ENCODE measurements at regions not wholly inside any gene's neighbourhood (a gene's known extent, or its start where the extent isn't known, plus 50 kb on each side); places are given as distances from the start of the nearest gene placed in this dataset.

GRCh38 chr18:59961070-59961469 lies 61.3 kb downstream of the PMAIP1 start:
- Histone ChIP-seq H3K4me1 (ENCODE audit: insufficient read depth, low read length) (no peaks in the 10 kb centered on the region), H3K27me3 (ENCODE audit: insufficient read depth, low read length) (no peaks in the 10 kb centered on the region), H3K4me3 (ENCODE audit: low read length) (no peak overlapping the region), H3K27ac (ENCODE audit: low read depth, low read length) (no peak overlapping the region), H3K9ac (ENCODE audit: low read depth, low read length) (no peak overlapping the region), H3K9me3 (ENCODE audit: insufficient read depth, low read depth, low read length) (no peaks in the 10 kb centered on the region), H3K36me3 (ENCODE audit: insufficient read depth, low read length) (no peaks in the 10 kb centered on the region)
- 88% methylated on average over 4 of the region's 4 CpGs for WGBS

- H3K4me1 ChIP-seq (ENCODE audit: insufficient read depth, low read length): no peaks in the 10 kb centered on the region
- no peaks in the 10 kb centered on the region for H3K36me3 ChIP-seq (ENCODE audit: insufficient read depth, low read length)
- no peaks in the 10 kb centered on the region for H3K27me3 ChIP-seq (ENCODE audit: insufficient read depth, low read length)
- WGBS: 100% methylated on average over 1 of the region's 2 CpGs
- H3K27ac ChIP-seq (ENCODE audit: low read depth, low read length): no peak overlapping the region
- no peaks in the 10 kb centered on the region for H3K9me3 ChIP-seq (ENCODE audit: insufficient read depth, low read depth, low read length)
- no peak overlapping the region for H3K4me3 ChIP-seq (ENCODE audit: low read length)
- no peak overlapping the region for H3K9ac ChIP-seq (ENCODE audit: low read depth, low read length)
Observed at GRCh38 chr18:59960272-59960671, 60.5 kb downstream of the PMAIP1 start.

- H3K9ac ChIP-seq (ENCODE audit: low read depth, low read length): no peak overlapping the region
- H3K9me3 ChIP-seq (ENCODE audit: insufficient read depth, low read depth, low read length): no peaks in the 10 kb centered on the region
- no peak overlapping the region for H3K27ac ChIP-seq (ENCODE audit: low read depth, low read length)
- WGBS: 90% methylated on average over 2 of the region's 2 CpGs
- H3K4me1 ChIP-seq (ENCODE audit: insufficient read depth, low read length): no peaks in the 10 kb centered on the region
- no peaks in the 10 kb centered on the region for H3K36me3 ChIP-seq (ENCODE audit: insufficient read depth, low read length)
- no peak overlapping the region for H3K4me3 ChIP-seq (ENCODE audit: low read length)
- H3K27me3 ChIP-seq (ENCODE audit: insufficient read depth, low read length): no peaks in the 10 kb centered on the region
Observed at GRCh38 chr18:59959606-59960005, 59.8 kb downstream of the PMAIP1 start.

GRCh38 chr18:59959073-59959472 lies 59.3 kb downstream of the PMAIP1 start:
- Histone ChIP-seq H3K36me3 (ENCODE audit: insufficient read depth, low read length) (no peaks in the 10 kb centered on the region), H3K4me3 (ENCODE audit: low read length) (no peak overlapping the region), H3K27me3 (ENCODE audit: insufficient read depth, low read length) (no peaks in the 10 kb centered on the region), H3K27ac (ENCODE audit: low read depth, low read length) (no peak overlapping the region), H3K4me1 (ENCODE audit: insufficient read depth, low read length) (no peaks in the 10 kb centered on the region), H3K9me3 (ENCODE audit: insufficient read depth, low read depth, low read length) (no peaks in the 10 kb centered on the region), H3K9ac (ENCODE audit: low read depth, low read length) (no peak overlapping the region)
- WGBS: 73% methylated on average over 2 of the region's 3 CpGs

- no peaks in the 10 kb centered on the region for H3K36me3 ChIP-seq (ENCODE audit: insufficient read depth, low read length)
- 95% methylated on average over 2 of the region's 2 CpGs for WGBS
Observed at GRCh38 chr18:59957957-59958356, 58.2 kb downstream of the PMAIP1 start.

GRCh38 chr18:59954755-59955156 lies 55.0 kb downstream of the PMAIP1 start:
- Histone ChIP-seq H3K27ac (ENCODE audit: low read depth, low read length) (no peak overlapping the region), H3K9me3 (ENCODE audit: insufficient read depth, low read depth, low read length) (no peaks in the 10 kb centered on the region), H3K4me1 (ENCODE audit: insufficient read depth, low read length) (no peaks in the 10 kb centered on the region), H3K9ac (ENCODE audit: low read depth, low read length) (no peak overlapping the region), H3K27me3 (ENCODE audit: insufficient read depth, low read length) (no peaks in the 10 kb centered on the region), H3K4me3 (ENCODE audit: low read length) (no peak overlapping the region), H3K36me3 (ENCODE audit: insufficient read depth, low read length) (no peaks in the 10 kb centered on the region)
- 93% methylated on average over 2 of the region's 2 CpGs for WGBS

More at GRCh38 chr18:59957957-59958356, 58.2 kb downstream of the PMAIP1 start:
- Histone ChIP-seq H3K27ac (ENCODE audit: low read depth, low read length) (no peak overlapping the region), H3K9me3 (ENCODE audit: insufficient read depth, low read depth, low read length) (no peaks in the 10 kb centered on the region), H3K27me3 (ENCODE audit: insufficient read depth, low read length) (no peaks in the 10 kb centered on the region), H3K4me1 (ENCODE audit: insufficient read depth, low read length) (no peaks in the 10 kb centered on the region), H3K4me3 (ENCODE audit: low read length) (no peak overlapping the region), H3K9ac (ENCODE audit: low read depth, low read length) (no peak overlapping the region)

- Histone ChIP-seq H3K36me3 (ENCODE audit: insufficient read depth, low read length) (no peaks in the 10 kb centered on the region), H3K27ac (ENCODE audit: low read depth, low read length) (no peak overlapping the region), H3K4me1 (ENCODE audit: insufficient read depth, low read length) (no peaks in the 10 kb centered on the region), H3K9me3 (ENCODE audit: insufficient read depth, low read depth, low read length) (no peaks in the 10 kb centered on the region), H3K9ac (ENCODE audit: low read depth, low read length) (no peak overlapping the region), H3K27me3 (ENCODE audit: insufficient read depth, low read length) (no peaks in the 10 kb centered on the region), H3K4me3 (ENCODE audit: low read length) (no peak overlapping the region)
- no CpG with 5 or more reads among the region's 1 CpG for WGBS
Observed at GRCh38 chr18:59954241-59954640, 54.4 kb downstream of the PMAIP1 start.

All from HUES64 (cell line).